ENCODE measurements at regions not wholly inside any gene's neighbourhood (a gene's known extent, or its start where the extent isn't known, plus 50 kb on each side); places are given as distances from the start of the nearest gene placed in this dataset.
A peak's percentile ranks its signal among the peaks of the same experiment; 100 is the strongest.
"Not testable (repeated sequence)": the region's sequence is repeated elsewhere in the genome, so short reads cannot be mapped to it uniquely, and the experiment has no call there.

GRCh38 chr9:119877306-119877705 is 508.1 kb upstream of the BRINP1 start:
- DNase-seq (ENCODE audit: low read depth): no peak
- no peak overlapping the region for H3K4me3 ChIP-seq (ENCODE audit: control insufficient read depth, low read depth, low read length)
- no peak for TF ChIP-seq CTCF (conservative IDR thresholded peaks at IDR 0.05; ENCODE audit: control insufficient read depth, insufficient read depth, low read depth, low read length)

GRCh38 chr9:119873877-119874276 is 504.6 kb upstream of the BRINP1 start:
- DNase-seq (ENCODE audit: low read depth): no peak
- no peak for TF ChIP-seq CTCF (conservative IDR thresholded peaks at IDR 0.05; ENCODE audit: control insufficient read depth, insufficient read depth, low read depth, low read length)
- H3K4me3 ChIP-seq (ENCODE audit: control insufficient read depth, low read depth, low read length): no peak overlapping the region

GRCh38 chr9:119870251-119870650 is 501.0 kb upstream of the BRINP1 start:
- not testable (repeated sequence) for DNase-seq (ENCODE audit: low read depth); H3K4me3 ChIP-seq (ENCODE audit: control insufficient read depth, low read depth, low read length)

- H3K4me3 ChIP-seq (ENCODE audit: control insufficient read depth, low read depth, low read length): no peak overlapping the region
- DNase-seq (ENCODE audit: low read depth): no peak
- no peak for TF ChIP-seq CTCF (conservative IDR thresholded peaks at IDR 0.05; ENCODE audit: control insufficient read depth, insufficient read depth, low read depth, low read length)
These were observed 499.5 kb upstream of the BRINP1 start for GRCh38 chr9:119868694-119869093.

DNA sequence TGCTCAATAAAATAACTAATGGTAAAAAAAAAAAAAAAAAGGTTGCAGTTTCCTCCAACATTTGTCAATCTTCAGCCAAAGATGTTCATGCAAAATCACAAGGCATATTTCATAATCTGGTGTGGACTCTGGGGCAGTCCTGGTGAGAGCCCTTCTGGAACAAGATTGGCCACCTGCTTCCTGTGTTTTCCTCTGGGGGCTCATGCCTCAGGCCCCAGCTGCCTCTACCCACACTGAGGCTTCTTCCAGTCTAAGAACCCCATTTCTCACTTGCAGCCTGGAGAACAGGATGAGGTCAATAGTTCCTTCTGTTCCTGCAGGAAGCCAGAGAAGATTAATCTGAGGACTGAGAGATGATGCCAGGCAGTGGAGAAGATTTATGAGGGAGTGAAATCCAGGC is 492.6 kb upstream of the BRINP1 start:
- TF ChIP-seq CTCF (conservative IDR thresholded peaks at IDR 0.05; ENCODE audit: control insufficient read depth, insufficient read depth, low read depth, low read length): no peak
- no peak overlapping the region for H3K4me3 ChIP-seq (ENCODE audit: control insufficient read depth, low read depth, low read length)
- peak; percentile 1 for DNase-seq (ENCODE audit: low read depth)

- no peak for TF ChIP-seq CTCF (conservative IDR thresholded peaks at IDR 0.05; ENCODE audit: control insufficient read depth, insufficient read depth, low read depth, low read length)
- no peak overlapping the region for H3K4me3 ChIP-seq (ENCODE audit: control insufficient read depth, low read depth, low read length)
- no peak for DNase-seq (ENCODE audit: low read depth)
These were observed 489.9 kb upstream of the BRINP1 start for GRCh38 chr9:119859128-119859527.

GRCh38 chr9:119853126-119853525 is 483.9 kb upstream of the BRINP1 start:
- TF ChIP-seq CTCF (conservative IDR thresholded peaks at IDR 0.05; ENCODE audit: control insufficient read depth, insufficient read depth, low read depth, low read length): no peak
- no peak overlapping the region for H3K4me3 ChIP-seq (ENCODE audit: control insufficient read depth, low read depth, low read length)
- DNase-seq (ENCODE audit: low read depth): no peak

All from fibroblast of mammary gland (primary cell).